Activated naive CD4-positive, alpha-beta T cell treated with anti-CD3 and anti-CD28 coated beads for 36 hours (primary cell): ENCODE measurements at regions not wholly inside any gene's neighbourhood (a gene's known extent, or its start where the extent isn't known, plus 50 kb on each side); places are given as distances from the start of the nearest gene placed in this dataset.

Source experiments
- CTCF ChIA-PET: fragments of 350-600 bp; sonication (Branson Sonifier 250); formaldehyde crosslinking; loops from one replicate; lab custom pipeline; 2021; ENCODE audit warnings: antibody characterized with exemption; lab: Charles Lee
- DNase-seq: peaks from one replicate; pipeline ENCODE4 v3.0.0-alpha.2; 2020
- H3K27ac Mint-ChIP-seq: one replicate; pipeline ENCODE4 v1.8.0; 2021; ENCODE audit warnings: mild to moderate bottlenecking, mixed read lengths
- H3K27me3 Mint-ChIP-seq: one replicate; pipeline ENCODE4 v1.8.0; 2021; ENCODE audit warnings: low read depth, mixed read lengths
- H3K36me3 Mint-ChIP-seq: one replicate; pipeline ENCODE4 v1.8.0; 2021; ENCODE audit warnings: low read depth, mixed read lengths
- H3K4me1 Mint-ChIP-seq: one replicate; pipeline ENCODE4 v1.8.0; 2021; ENCODE audit warnings: low read depth, mixed read lengths
- H3K4me3 Mint-ChIP-seq: one replicate; pipeline ENCODE4 v1.8.0; 2021; ENCODE audit warnings: mild to moderate bottlenecking, moderate library complexity, mixed read lengths
- H3K9me3 Mint-ChIP-seq: one replicate; pipeline ENCODE4 v1.8.0; 2021; ENCODE audit warnings: mixed read lengths
- intact Hi-C: fragments of 100-400 bp; cut with micrococcal nuclease; formaldehyde crosslinking; loops from one replicate; pipeline ENCODE4 v1.15.1; 2023

- Mint-ChIP-seq H3K4me1 (peaks cover 2% of the 10 kb centered on the region), H3K9me3 (no peaks in the 10 kb centered on the region), H3K27me3 (peaks cover 13% of the 10 kb centered on the region), H3K27ac (no peak overlapping the region), H3K36me3 (no peaks in the 10 kb centered on the region), H3K4me3 (no peak overlapping the region)
- CTCF ChIA-PET: no interaction called here
- intact Hi-C loops: no loop called here
- DNase-seq: no peak
Observed at GRCh38 chr2:734496-734895, 57.3 kb upstream of the TMEM18 start.

GRCh38 chr2:733495-733894, 56.3 kb upstream of the TMEM18 start:
- no peak for DNase-seq
- H3K4me1 Mint-ChIP-seq: no peaks in the 10 kb centered on the region
- no peak overlapping the region for H3K4me3 Mint-ChIP-seq
- no peaks in the 10 kb centered on the region for H3K36me3 Mint-ChIP-seq
- H3K27me3 Mint-ChIP-seq: peaks cover 6% of the 10 kb centered on the region
- CTCF ChIA-PET: no interaction called here
- no peaks in the 10 kb centered on the region for H3K9me3 Mint-ChIP-seq
- intact Hi-C loops: no loop called here
- H3K27ac Mint-ChIP-seq: no peak overlapping the region

- CTCF ChIA-PET: no interaction called here
- H3K27me3 Mint-ChIP-seq: peaks cover 6% of the 10 kb centered on the region
- H3K36me3 Mint-ChIP-seq: no peaks in the 10 kb centered on the region
- H3K4me3 Mint-ChIP-seq: no peak overlapping the region
- no peaks in the 10 kb centered on the region for H3K9me3 Mint-ChIP-seq
- intact Hi-C loops: no loop called here
- H3K4me1 Mint-ChIP-seq: no peaks in the 10 kb centered on the region
- no peak for DNase-seq
- no peak overlapping the region for H3K27ac Mint-ChIP-seq
Observed at GRCh38 chr2:733001-733400, 55.8 kb upstream of the TMEM18 start.

DNA sequence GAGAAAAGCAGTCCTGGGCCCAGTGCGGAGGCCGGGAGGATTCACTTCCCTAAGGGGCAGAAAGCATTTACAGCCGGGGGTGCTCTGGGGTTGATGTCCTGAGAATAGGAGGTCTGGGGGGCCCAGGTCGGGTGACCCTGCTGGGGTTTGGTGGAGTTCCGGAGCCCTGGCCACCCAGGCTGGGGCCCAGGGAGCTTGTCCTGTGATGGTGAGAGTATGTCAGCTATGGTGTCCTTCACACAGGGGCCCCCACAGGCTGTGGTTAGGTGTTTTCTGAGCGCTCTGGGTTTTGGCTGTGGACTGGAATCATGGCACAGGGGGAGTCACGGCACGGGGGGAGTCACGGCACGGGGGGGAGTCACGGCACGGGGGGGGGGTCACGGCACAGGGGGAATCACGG, 54.5 kb upstream of the TMEM18 start:
- no peaks in the 10 kb centered on the region for H3K9me3 Mint-ChIP-seq
- H3K4me3 Mint-ChIP-seq: no peak overlapping the region
- no peaks in the 10 kb centered on the region for H3K4me1 Mint-ChIP-seq
- H3K27me3 Mint-ChIP-seq: peaks cover 3% of the 10 kb centered on the region
- no peak for DNase-seq
- no peak overlapping the region for H3K27ac Mint-ChIP-seq
- CTCF ChIA-PET: no interaction called here
- intact Hi-C loops: no loop called here
- no peaks in the 10 kb centered on the region for H3K36me3 Mint-ChIP-seq

DNA sequence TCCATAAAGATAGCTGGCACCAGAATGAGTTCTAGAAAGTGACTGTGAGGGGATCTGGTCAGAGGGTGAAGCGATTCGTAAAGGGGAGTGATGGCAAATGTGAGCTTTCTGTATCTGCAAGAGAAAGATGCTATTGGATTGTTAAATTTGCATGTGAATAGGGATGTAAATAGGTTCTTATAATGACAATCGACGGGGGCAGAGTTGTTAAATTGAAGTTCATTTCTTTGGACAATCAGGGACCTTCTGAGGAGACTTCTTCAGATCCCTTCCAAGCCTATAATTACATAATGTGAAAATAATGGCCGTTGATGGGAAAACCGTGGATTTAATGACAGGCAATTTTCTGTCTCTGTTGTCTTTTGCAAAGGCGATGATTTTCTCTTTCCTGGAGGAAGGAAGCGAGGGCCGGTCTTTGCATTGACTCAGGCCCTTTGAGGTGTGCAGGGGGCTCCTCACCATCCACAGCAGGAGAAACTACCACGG, 52.2 kb upstream of the TMEM18 start:
- Mint-ChIP-seq H3K36me3 (no peaks in the 10 kb centered on the region), H3K27ac (no peak overlapping the region), H3K9me3 (no peaks in the 10 kb centered on the region), H3K4me1 (no peaks in the 10 kb centered on the region), H3K27me3 (peaks cover 5% of the 10 kb centered on the region), H3K4me3 (no peak overlapping the region)
- intact Hi-C loops: no loop called here
- no peak for DNase-seq
- CTCF ChIA-PET: no interaction called here

- CTCF ChIA-PET: no interaction called here
- Mint-ChIP-seq H3K27ac (no peak overlapping the region), H3K9me3 (no peaks in the 10 kb centered on the region), H3K27me3 (peaks cover 12% of the 10 kb centered on the region), H3K36me3 (no peaks in the 10 kb centered on the region), H3K4me3 (no peak overlapping the region), H3K4me1 (no peaks in the 10 kb centered on the region)
- no peak for DNase-seq
- intact Hi-C loops: no loop called here
Observed at GRCh38 chr2:728165-728564, 51.0 kb upstream of the TMEM18 start.

DNA sequence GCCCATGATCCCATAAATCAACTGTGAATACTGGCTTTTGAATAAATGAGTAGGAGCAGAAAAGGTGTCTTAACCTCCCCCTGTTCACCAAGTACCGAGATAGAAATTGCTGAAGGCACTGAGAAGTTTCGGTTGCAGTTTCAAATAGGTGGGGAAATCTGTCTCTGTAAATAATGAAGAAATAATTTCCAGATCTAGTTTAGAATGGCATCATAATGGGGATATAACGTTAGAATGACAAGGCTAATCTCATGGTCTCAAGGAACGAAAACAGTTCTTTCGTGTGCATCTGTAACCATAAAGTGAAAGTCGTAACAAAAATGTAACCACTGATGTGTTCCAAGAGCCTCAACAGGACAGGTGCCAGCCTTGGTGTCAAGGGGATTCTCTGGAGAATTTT, 49.9 kb upstream of the TMEM18 start:
- H3K36me3 Mint-ChIP-seq: no peaks in the 10 kb centered on the region
- DNase-seq: no peak
- peaks cover 16% of the 10 kb centered on the region for H3K27me3 Mint-ChIP-seq
- CTCF ChIA-PET: no interaction called here
- no peaks in the 10 kb centered on the region for H3K9me3 Mint-ChIP-seq
- intact Hi-C loops: no loop called here
- no peaks in the 10 kb centered on the region for H3K4me1 Mint-ChIP-seq
- no peak overlapping the region for H3K4me3 Mint-ChIP-seq
- no peak overlapping the region for H3K27ac Mint-ChIP-seq
